Loucy (cell line): ENCODE measurements at regions not wholly inside any gene's neighbourhood (a gene's known extent, or its start where the extent isn't known, plus 50 kb on each side); places are given as distances from the start of the nearest gene placed in this dataset.

Source experiments
- H2AFZ ChIP-seq: fragments of 200-600 bp; sonication (generic); 2 replicates; pipeline ENCODE4 v1.6.0; 2016; ENCODE audit warnings: antibody characterized with exemption, mild to moderate bottlenecking, low read length, moderate library complexity
- H3F3A ChIP-seq: fragments of 200-600 bp; 2 replicates; pipeline ENCODE4 v1.6.0; 2016; ENCODE audit warnings: antibody characterized with exemption, low read depth, mild to moderate bottlenecking
- H3K27me3 ChIP-seq: fragments of 200-600 bp; sonication (generic); 2 replicates; pipeline ENCODE4 v1.6.1; 2014; ENCODE audit warnings: low read length, mild to moderate bottlenecking; ENCODE audit not compliant: insufficient read depth, poor library complexity, severe bottlenecking
- H3K36me3 ChIP-seq: fragments of 200-600 bp; sonication (generic); 2 replicates; pipeline ENCODE4 v1.6.1; 2016; ENCODE audit warnings: low read length; ENCODE audit not compliant: insufficient read depth
- H3K4me1 ChIP-seq: fragments of 200-600 bp; sonication (generic); 2 replicates; pipeline ENCODE4 v1.5.1; 2014; ENCODE audit warnings: low read length, mild to moderate bottlenecking; ENCODE audit not compliant: insufficient read depth, poor library complexity, severe bottlenecking
- H3K4me2 ChIP-seq: fragments of 200-600 bp; sonication (generic); 2 replicates; pipeline ENCODE4 v1.6.0; 2014; ENCODE audit warnings: antibody characterized with exemption, low read length, low read depth, mild to moderate bottlenecking; ENCODE audit not compliant: poor library complexity, severe bottlenecking
- H3K4me3 ChIP-seq: fragments of 200-600 bp; sonication (generic); 2 replicates; pipeline ENCODE4 v1.5.1; 2014; ENCODE audit warnings: low read length, mild to moderate bottlenecking, mixed read lengths; ENCODE audit not compliant: poor library complexity, severe bottlenecking
- H3K79me2 ChIP-seq: fragments of 200-600 bp; sonication (generic); 2 replicates; pipeline ENCODE4 v1.6.1; 2014; ENCODE audit warnings: low read length; ENCODE audit not compliant: insufficient read depth
- H3K9ac ChIP-seq: fragments of 200-600 bp; sonication (generic); 2 replicates; pipeline ENCODE4 v1.6.0; 2014; ENCODE audit warnings: mild to moderate bottlenecking, low read depth, low read length, moderate library complexity; ENCODE audit not compliant: poor library complexity, severe bottlenecking
- H3K9me2 ChIP-seq: fragments of 200-600 bp; sonication (generic); replicated peaks from 2 replicates; pipeline ENCODE4 v1.6.1; 2016; ENCODE audit warnings: low read depth, low read length, mixed read lengths
- H3K9me3 ChIP-seq: fragments of 200-600 bp; sonication (generic); 2 replicates; pipeline ENCODE4 v1.6.1; 2014; ENCODE audit warnings: mild to moderate bottlenecking, antibody characterized with exemption, low read length, low read depth; ENCODE audit not compliant: insufficient read depth
- H4K20me1 ChIP-seq: fragments of 200-600 bp; sonication (generic); 2 replicates; pipeline ENCODE4 v1.6.0; 2014; ENCODE audit warnings: antibody characterized with exemption, low read length, mild to moderate bottlenecking; ENCODE audit not compliant: insufficient read depth, poor library complexity, severe bottlenecking
- CTCF ChIP-seq: fragments of 200-600 bp; sonication (generic); conservative IDR thresholded peaks from 2 replicates; pipeline ENCODE4 v1.5.1; 2014; ENCODE audit warnings: mild to moderate bottlenecking, antibody characterized with exemption, low read length
- EZH2phosphoT487 ChIP-seq: fragments of 200-600 bp; IDR thresholded peaks from 2 replicates; pipeline ENCODE4 v1.6.1; 2018; ENCODE audit warnings: antibody characterized with exemption, mild to moderate bottlenecking, moderate library complexity, borderline replicate concordance

- no peaks in the 10 kb centered on the region for H3K27me3 ChIP-seq
Observed at GRCh38 chr2:121818546-121818945, 63.1 kb downstream of the TSN start.

GRCh38 chr2:121819846-121820245, 64.4 kb downstream of the TSN start:
- Histone ChIP-seq H3K79me2 (no peaks in the 10 kb centered on the region), H3K4me1 (no peaks in the 10 kb centered on the region), H3K4me3 (no peak overlapping the region), H2AFZ (no peak overlapping the region), H3K9me2 (no peaks in the 10 kb centered on the region), H3K36me3 (no peaks in the 10 kb centered on the region), H3K27me3 (no peaks in the 10 kb centered on the region), H4K20me1 (no peaks in the 10 kb centered on the region), H3F3A (no peaks in the 10 kb centered on the region), H3K9me3 (no peaks in the 10 kb centered on the region), H3K4me2 (no peak overlapping the region), H3K9ac (no peak overlapping the region)
- TF ChIP-seq CTCF (no peak), EZH2phosphoT487 (no peak)

More at GRCh38 chr2:121818546-121818945, 63.1 kb downstream of the TSN start:
- no peak for TF ChIP-seq EZH2phosphoT487
- no peak for TF ChIP-seq CTCF
- Histone ChIP-seq H2AFZ (no peak overlapping the region), H3F3A (no peaks in the 10 kb centered on the region), H3K79me2 (no peaks in the 10 kb centered on the region), H3K9ac (no peak overlapping the region), H3K4me2 (no peak overlapping the region), H3K9me3 (no peaks in the 10 kb centered on the region), H4K20me1 (no peaks in the 10 kb centered on the region), H3K4me3 (no peak overlapping the region), H3K36me3 (no peaks in the 10 kb centered on the region), H3K4me1 (no peaks in the 10 kb centered on the region), H3K9me2 (no peaks in the 10 kb centered on the region)

GRCh38 chr2:121821476-121822158, 66.2 kb downstream of the TSN start:
- H4K20me1 ChIP-seq, result no peaks in the 10 kb centered on the region
- H3K4me1 ChIP-seq, result no peaks in the 10 kb centered on the region
- no peak overlapping the region for H3K4me2 ChIP-seq
- H2AFZ ChIP-seq, result no peak overlapping the region
- H3K9me2 ChIP-seq, result no peaks in the 10 kb centered on the region
- H3K4me3 ChIP-seq, result no peak overlapping the region
- H3K9ac ChIP-seq, result no peak overlapping the region
- TF ChIP-seq EZH2phosphoT487, result no peak
- no peak for TF ChIP-seq CTCF
- no peaks in the 10 kb centered on the region for H3K9me3 ChIP-seq
- H3K27me3 ChIP-seq, result no peaks in the 10 kb centered on the region
- H3F3A ChIP-seq, result no peaks in the 10 kb centered on the region
- H3K79me2 ChIP-seq, result no peaks in the 10 kb centered on the region
- no peaks in the 10 kb centered on the region for H3K36me3 ChIP-seq
